ENCODE measurements at regions not wholly inside any gene's neighbourhood (a gene's known extent, or its start where the extent isn't known, plus 50 kb on each side); places are given as distances from the start of the nearest gene placed in this dataset.
A peak's percentile ranks its signal among the peaks of the same experiment; 100 is the strongest.

- Histone ChIP-seq H3K9me3 (no peaks in the 10 kb centered on the region), H3K4me1 (peaks cover 49% of the 10 kb centered on the region), H3K27ac (peak overlapping the region; percentile 50 to 82; a peak in 5 of 6 replicates), H3K4me3 (no peak overlapping the region), H3K4me2 (peak overlapping the region; percentile 65)
- FAIRE-seq (no peak), ATAC-seq (peak; percentile 85 to 87), DNase-seq (ENCODE audit: low read depth in 1 of 2, low spot score in 1 of 2) (peak; percentile 6 to 51)
- ChIA-PET CTCF (no interaction called here), POLR2A (no interaction called here)
- peak; percentile 62; the same call in 1 of the 2 replicates for TF ChIP-seq FOSL2 (IDR thresholded peaks at IDR 0.05)
- peak; percentile 89 for TF ChIP-seq FOSL2 (CRISPR knock-in tag; IDR thresholded peaks at IDR 0.05)
- peak; percentile 59 for TF ChIP-seq JUNB (IDR thresholded peaks at IDR 0.05)
- no peak for TF ChIP-seq POLR2A (IDR thresholded peaks at IDR 0.05; ENCODE audit: low read length)
- peak; percentile 40 for TF ChIP-seq MAFK (IDR thresholded peaks at IDR 0.05; ENCODE audit: partially characterized antibody)
- WGBS (ENCODE audit: missing lambda C conversion rate) = 32% methylated on average over 4 of the region's 4 CpGs
Measured at GRCh38 chr6:121666814-121667213, 231.4 kb downstream of the GJA1 start.

GRCh38 chr6:121668259-121668658, 232.8 kb downstream of the GJA1 start:
- peak overlapping the region in 1 of 2 experiments; percentile 34; a peak in 3 of 6 replicates for H3K27ac ChIP-seq
- whole genome bisulfite sequencing (ENCODE audit: missing lambda C conversion rate) = 86% methylated on average over 3 of the region's 3 CpGs
- ATAC-seq (no peak; a peak in 1 of 6 replicates), FAIRE-seq (no peak), DNase-seq (ENCODE audit: low read depth in 1 of 2, low spot score in 1 of 2) (no peak)
- CTCF ChIA-PET = no interaction called here
- H3K4me3 ChIP-seq = no peak overlapping the region
- no peak overlapping the region for H3K4me2 ChIP-seq
- H3K9me3 ChIP-seq = no peaks in the 10 kb centered on the region
- TF ChIP-seq FOSB (CRISPR knock-in tag; IDR thresholded peaks at IDR 0.05) (no peak), NFE2L2 (conservative IDR thresholded peaks at IDR 0.05; ENCODE audit: low read length) (no peak), RARB (CRISPR knock-in tag; IDR thresholded peaks at IDR 0.05) (no peak), ELK1 (IDR thresholded peaks at IDR 0.05; ENCODE audit: low read depth, low read length) (no peak)
- POLR2A ChIA-PET = no interaction called here
- peaks cover 51% of the 10 kb centered on the region for H3K4me1 ChIP-seq

GRCh38 chr6:121670511-121670910, 235.1 kb downstream of the GJA1 start:
- ChIA-PET POLR2A (no interaction called here), CTCF (no interaction called here)
- H3K27ac ChIP-seq = no peak overlapping the region
- ATAC-seq (no peak), FAIRE-seq (no peak), DNase-seq (ENCODE audit: low read depth in 1 of 2, low spot score in 1 of 2) (no peak)
- H3K4me2 ChIP-seq = peak overlapping the region; percentile 26
- TF ChIP-seq HES2 (IDR thresholded peaks at IDR 0.05) (no peak), JUNB (IDR thresholded peaks at IDR 0.05) (no peak), MAX (IDR thresholded peaks at IDR 0.05) (no peak), E2F6 (IDR thresholded peaks at IDR 0.05; ENCODE audit: borderline replicate concordance, low read depth) (no peak), BCL3 (IDR thresholded peaks at IDR 0.05) (no peak), EHMT2 (IDR thresholded peaks at IDR 0.05; ENCODE audit: low read depth) (no peak), FOXS1 (CRISPR knock-in tag; IDR thresholded peaks at IDR 0.05) (no peak), FOSL2 (IDR thresholded peaks at IDR 0.05) (no peak), FOSL2 (CRISPR knock-in tag; IDR thresholded peaks at IDR 0.05) (peak; percentile 58)
- 65% methylated on average over 2 of the region's 2 CpGs for WGBS (ENCODE audit: missing lambda C conversion rate)
- peaks cover 49% of the 10 kb centered on the region for H3K4me1 ChIP-seq
- H3K9me3 ChIP-seq = no peaks in the 10 kb centered on the region
- H3K4me3 ChIP-seq = no peak overlapping the region

GRCh38 chr6:121677571-121677970, 242.1 kb downstream of the GJA1 start:
- H3K4me3 ChIP-seq = no peak overlapping the region
- CTCF ChIA-PET = no interaction called here
- H3K4me1 ChIP-seq = no peaks in the 10 kb centered on the region
- FAIRE-seq = no peak
- H3K4me2 ChIP-seq = no peak overlapping the region
- no peak for DNase-seq (ENCODE audit: low read depth in 1 of 2, low spot score in 1 of 2)
- WGBS (ENCODE audit: missing lambda C conversion rate) = 89% methylated on average over 1 of the region's 1 CpG
- H3K27ac ChIP-seq = no peak overlapping the region
- TF ChIP-seq NR3C1 (IDR thresholded peaks at IDR 0.05) (no peak), JUN (IDR thresholded peaks at IDR 0.05) (no peak), PHF8 (IDR thresholded peaks at IDR 0.05; ENCODE audit: borderline replicate concordance, low read depth) (no peak), NPAS2 (CRISPR knock-in tag; IDR thresholded peaks at IDR 0.05; ENCODE audit: borderline replicate concordance) (no peak), HMGXB4 (CRISPR knock-in tag; IDR thresholded peaks at IDR 0.05; ENCODE audit: borderline replicate concordance) (no peak), HOXB5 (CRISPR knock-in tag; IDR thresholded peaks at IDR 0.05) (no peak), RARB (CRISPR knock-in tag; IDR thresholded peaks at IDR 0.05) (no peak), FOXS1 (CRISPR knock-in tag; IDR thresholded peaks at IDR 0.05) (no peak), RCOR1 (IDR thresholded peaks at IDR 0.05; ENCODE audit: low read depth, low read length) (no peak), RNF2 (IDR thresholded peaks at IDR 0.05; ENCODE audit: borderline replicate concordance, low read depth) (no peak), HDAC2 (IDR thresholded peaks at IDR 0.05) (no peak)
- no peaks in the 10 kb centered on the region for H3K9me3 ChIP-seq
- POLR2A ChIA-PET = no interaction called here
- no peak for ATAC-seq

All from A549 (cell line).